Neuronal stem cell (in vitro differentiated cells): ENCODE measurements at regions not wholly inside any gene's neighbourhood (a gene's known extent, or its start where the extent isn't known, plus 50 kb on each side); places are given as distances from the start of the nearest gene placed in this dataset.

Experiments used
- DNase-seq: peaks from one replicate; pipeline ENCODE4 v3.0.0-alpha.2; 2013; ENCODE audit warnings: low spot score
- H2AFZ ChIP-seq: one replicate; pipeline ENCODE4 v1.6.1; 2013; ENCODE audit warnings: mild to moderate bottlenecking, low read length, inconsistent platforms
- H2AK5ac ChIP-seq: 2 replicates; pipeline ENCODE4 v1.6.1; 2013; ENCODE audit warnings: low read depth, mild to moderate bottlenecking, inconsistent platforms, low read length, moderate library complexity, mixed read lengths
- H2BK120ac ChIP-seq: 2 replicates; pipeline ENCODE4 v1.6.1; 2013; ENCODE audit warnings: low read depth, mild to moderate bottlenecking, inconsistent platforms, low read length, moderate library complexity, mixed read lengths
- H2BK12ac ChIP-seq: one replicate; pipeline ENCODE4 v1.6.1; 2013; ENCODE audit warnings: low read length, inconsistent platforms
- H2BK15ac ChIP-seq: 2 replicates; pipeline ENCODE4 v1.6.1; 2013; ENCODE audit warnings: mild to moderate bottlenecking, low read length, inconsistent platforms, mixed read lengths
- H2BK5ac ChIP-seq: one replicate; pipeline ENCODE4 v1.6.1; 2013; ENCODE audit warnings: inconsistent platforms, mild to moderate bottlenecking, low read length, moderate library complexity
- H3K14ac ChIP-seq: one replicate; pipeline ENCODE4 v1.6.1; 2013; ENCODE audit warnings: low read length, inconsistent platforms
- H3K18ac ChIP-seq: 2 replicates; pipeline ENCODE4 v1.6.1; 2013; ENCODE audit warnings: low read length, inconsistent platforms
- H3K23ac ChIP-seq: 2 replicates; pipeline ENCODE4 v1.6.1; 2013; ENCODE audit warnings: low read depth, mild to moderate bottlenecking, mixed read lengths, low read length, inconsistent platforms; ENCODE audit not compliant: poor library complexity
- H3K27ac ChIP-seq: replicated peaks from 3 replicates; pipeline ENCODE4 v1.5.1; 2013; ENCODE audit warnings: low read length, inconsistent platforms
- H3K27me3 ChIP-seq, 3 experiments: 2 replicates each; pipeline ENCODE4 v1.6.1; 2013; ENCODE audit warnings: low read length in 3 of 3, mild to moderate bottlenecking in 2 of 3, inconsistent platforms in 1 of 3, low read depth in 1 of 3, mixed read lengths in 1 of 3, moderate library complexity in 1 of 3; ENCODE audit not compliant: control insufficient read depth in 3 of 3, insufficient read depth in 3 of 3
- H3K36me3 ChIP-seq, 2 donors: replicated peaks in 1 of 2; 2 replicates each; pipeline ENCODE4 v1.6.1; 2013; ENCODE audit warnings: low read length in 2 of 2; ENCODE audit not compliant: control insufficient read depth in 2 of 2, insufficient read depth in 2 of 2
- H3K4ac ChIP-seq: 2 replicates; pipeline ENCODE4 v1.6.1; 2013; ENCODE audit warnings: inconsistent platforms, mild to moderate bottlenecking, low read length, moderate library complexity
- H3K4me1 ChIP-seq, 2 donors: 1 replicate in 1 of 2; 2 replicates in 1 of 2; pipeline ENCODE4 v1.6.1; 2013; ENCODE audit warnings: low read length in 2 of 2, low read depth in 1 of 2; ENCODE audit not compliant: control insufficient read depth in 2 of 2, insufficient read depth in 1 of 2
- H3K4me2 ChIP-seq: one replicate; pipeline ENCODE4 v1.6.1; 2013; ENCODE audit warnings: mild to moderate bottlenecking, low read length, inconsistent platforms; ENCODE audit not compliant: insufficient read depth, poor library complexity, severe bottlenecking
- H3K4me3 ChIP-seq, 2 donors: 2 replicates each; pipeline ENCODE4 v1.5.1; 2013; ENCODE audit warnings: low read length in 2 of 2, mild to moderate bottlenecking in 2 of 2, inconsistent platforms in 1 of 2, moderate library complexity in 1 of 2
- H3K79me1 ChIP-seq: one replicate; pipeline ENCODE4 v1.6.1; 2013; ENCODE audit warnings: low read depth, mild to moderate bottlenecking, inconsistent platforms, low read length, moderate library complexity
- H3K9ac ChIP-seq: one replicate; pipeline ENCODE4 v1.6.1; 2013; ENCODE audit warnings: mild to moderate bottlenecking, low read depth, low read length, inconsistent platforms; ENCODE audit not compliant: poor library complexity
- H3K9me3 ChIP-seq, 2 donors: replicated peaks in 1 of 2; 2 replicates each; pipeline versions ENCODE3 to v1.6.1; 2013; ENCODE audit warnings: low read length in 2 of 2, mild to moderate bottlenecking in 2 of 2, inconsistent platforms in 1 of 2, low read depth in 1 of 2, mixed read lengths in 1 of 2, moderate library complexity in 1 of 2; ENCODE audit not compliant: control insufficient read depth in 2 of 2, insufficient read depth in 1 of 2
- H4K8ac ChIP-seq: one replicate; pipeline ENCODE4 v1.6.1; 2013; ENCODE audit warnings: low read depth, mild to moderate bottlenecking, inconsistent platforms, low read length, moderate library complexity
- H4K91ac ChIP-seq: one replicate; pipeline ENCODE4 v1.6.1; 2013; ENCODE audit warnings: low read length, low read depth, mild to moderate bottlenecking, inconsistent platforms; ENCODE audit not compliant: poor library complexity
- WGBS, 2 donors: extraction: QIAGEN DNeasy Blood & Tissue Kit; methylation state at CpG; one replicate each; pipeline ENCODE4 v1.1.7; 2013; ENCODE audit warnings: missing lambda C conversion rate in 2 of 2, mixed read lengths in 1 of 2; ENCODE audit not compliant: insufficient read length in 2 of 2, insufficient replicate concordance in 1 of 2; ENCODE audit errors: extremely low coverage in 2 of 2; 5-methylcytosine and 5-hydroxymethylcytosine counted together

DNA sequence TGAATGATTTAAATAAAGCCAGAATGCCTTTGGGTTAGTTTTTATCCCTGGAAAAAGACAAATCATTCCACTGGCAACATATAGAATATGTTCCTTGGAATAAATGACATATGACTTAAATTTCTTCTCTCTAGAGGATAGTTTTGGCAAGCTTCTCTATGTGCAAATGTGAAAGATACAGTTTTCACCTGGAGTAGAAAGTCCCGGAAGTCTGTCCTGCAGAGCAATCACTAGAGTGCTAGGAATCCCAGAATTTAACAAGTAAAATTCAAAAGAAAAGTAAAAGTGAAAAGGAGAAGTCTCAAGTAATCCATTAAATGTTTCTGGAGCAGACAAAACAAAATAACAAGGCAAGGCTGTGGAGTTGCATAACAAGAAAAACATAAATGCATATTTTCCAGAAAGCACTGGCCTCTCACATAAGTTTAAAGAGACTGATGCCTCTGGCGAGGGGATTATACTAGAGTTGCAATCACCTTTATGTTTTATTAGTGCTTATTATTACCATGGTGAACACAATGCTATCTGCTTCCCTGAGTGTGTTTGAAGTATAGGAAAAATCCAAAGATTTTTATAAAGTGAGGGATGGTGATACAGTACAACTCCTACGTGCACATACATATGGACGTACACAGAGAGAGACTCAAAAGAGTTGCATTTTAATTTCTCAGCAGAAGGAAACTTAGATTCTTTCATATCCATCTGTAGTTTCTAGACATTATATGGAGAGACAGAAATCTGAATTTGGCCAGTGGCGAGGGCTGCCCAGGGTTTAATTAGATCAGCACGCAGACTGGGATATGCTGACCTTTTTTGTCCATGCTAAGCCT is 188.3 kb upstream of the ANKRD55 start:
- H2BK5ac ChIP-seq = no peak overlapping the region
- H2BK15ac ChIP-seq = no peak overlapping the region
- H3K4me1 ChIP-seq = no peaks in the 10 kb centered on the region
- H4K91ac ChIP-seq = no peak overlapping the region
- no peak overlapping the region for H3K4ac ChIP-seq
- H3K18ac ChIP-seq = no peak overlapping the region
- H3K14ac ChIP-seq = no peak overlapping the region
- H3K9me3 ChIP-seq = peaks cover 0 to 2% of the 10 kb centered on the region in 2 donors
- no peaks in the 10 kb centered on the region for H3K27me3 ChIP-seq
- H2BK12ac ChIP-seq = no peak overlapping the region
- no peak overlapping the region for H2BK120ac ChIP-seq
- no peaks in the 10 kb centered on the region for H3K79me1 ChIP-seq
- H2AFZ ChIP-seq = no peak overlapping the region
- no peak for DNase-seq
- no peak overlapping the region for H3K4me2 ChIP-seq
- H3K9ac ChIP-seq = no peak overlapping the region
- H2AK5ac ChIP-seq = no peak overlapping the region
- H3K27ac ChIP-seq = no peak overlapping the region
- no peaks in the 10 kb centered on the region for H3K36me3 ChIP-seq
- no peak overlapping the region for H3K23ac ChIP-seq
- no CpG with 5 or more reads among the region's 6 CpGs for WGBS, 2 donors
- no peak overlapping the region for H3K4me3 ChIP-seq
- no peak overlapping the region for H4K8ac ChIP-seq

DNA sequence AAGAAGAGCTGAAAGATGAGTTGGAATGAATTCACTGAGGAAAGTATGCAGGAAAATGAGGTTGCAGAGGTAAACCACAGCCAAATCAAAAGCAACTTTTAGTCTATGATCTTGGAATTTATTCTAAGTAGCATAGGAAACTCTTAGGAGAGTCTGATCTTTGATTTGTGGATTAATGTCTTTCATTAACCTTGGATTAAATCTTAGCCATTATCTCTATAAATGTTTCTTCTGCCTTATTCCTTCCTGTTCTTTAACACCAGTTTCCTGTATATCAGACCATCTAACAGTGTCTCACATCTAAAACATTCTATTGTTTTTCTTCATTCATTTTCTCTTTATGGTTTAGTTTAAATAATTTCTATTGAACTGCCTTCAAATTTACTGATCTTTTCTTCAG is 187.2 kb upstream of the ANKRD55 start:
- no peak overlapping the region for H3K14ac ChIP-seq
- H2BK120ac ChIP-seq = no peak overlapping the region
- no peak overlapping the region for H3K4me3 ChIP-seq
- no peak overlapping the region for H2BK5ac ChIP-seq
- H4K8ac ChIP-seq = no peak overlapping the region
- H3K4ac ChIP-seq = no peak overlapping the region
- H3K4me1 ChIP-seq = no peaks in the 10 kb centered on the region
- no peaks in the 10 kb centered on the region for H3K36me3 ChIP-seq
- H4K91ac ChIP-seq = no peak overlapping the region
- no peaks in the 10 kb centered on the region for H3K79me1 ChIP-seq
- no peak overlapping the region for H2AK5ac ChIP-seq
- H3K9ac ChIP-seq = no peak overlapping the region
- no peak overlapping the region for H3K27ac ChIP-seq
- peaks cover 0 to 2% of the 10 kb centered on the region in 2 donors for H3K9me3 ChIP-seq
- no peak overlapping the region for H2BK15ac ChIP-seq
- H3K23ac ChIP-seq = no peak overlapping the region
- H3K4me2 ChIP-seq = no peak overlapping the region
- H2BK12ac ChIP-seq = no peak overlapping the region
- H3K18ac ChIP-seq = no peak overlapping the region
- H3K27me3 ChIP-seq = no peaks in the 10 kb centered on the region
- H2AFZ ChIP-seq = no peak overlapping the region
- no peak for DNase-seq

DNA sequence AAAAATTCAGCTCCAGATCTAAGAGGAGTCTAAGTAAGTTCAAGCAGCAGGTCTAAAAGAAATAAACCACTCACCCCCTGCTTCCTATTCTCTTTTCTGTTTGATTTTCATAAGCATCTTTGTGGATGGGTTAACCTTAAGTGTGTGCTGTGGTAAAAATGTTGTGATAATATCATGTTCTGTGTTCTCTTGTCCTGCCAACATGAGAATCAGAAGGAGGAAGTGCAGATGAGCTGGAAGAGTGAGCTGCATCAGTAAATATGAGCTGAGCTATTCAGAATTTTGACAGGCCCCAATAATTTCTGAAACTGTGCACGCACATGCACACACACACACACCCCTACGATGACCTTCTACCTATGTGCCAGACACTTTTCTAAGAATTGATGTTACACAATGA is 186.5 kb upstream of the ANKRD55 start:
- no peaks in the 10 kb centered on the region for H3K79me1 ChIP-seq
- no CpG with 5 or more reads among the region's 2 CpGs for WGBS, 2 donors

GRCh38 chr5:56415356-56415765 is 182.2 kb upstream of the ANKRD55 start:
- DNase-seq = no peak
- no peak overlapping the region for H2BK15ac ChIP-seq
- H3K18ac ChIP-seq = no peak overlapping the region
- H3K9me3 ChIP-seq = no peaks in the 10 kb centered on the region
- H3K27me3 ChIP-seq = no peaks in the 10 kb centered on the region
- no peak overlapping the region for H4K91ac ChIP-seq
- no peak overlapping the region for H2BK120ac ChIP-seq
- no peak overlapping the region for H3K27ac ChIP-seq
- H3K79me1 ChIP-seq = no peaks in the 10 kb centered on the region
- no peak overlapping the region for H3K14ac ChIP-seq
- WGBS, 2 donors = no CpG with 5 or more reads among the region's 3 CpGs
- no peak overlapping the region for H2AFZ ChIP-seq
- no peak overlapping the region for H4K8ac ChIP-seq
- H3K4ac ChIP-seq = no peak overlapping the region
- H2BK5ac ChIP-seq = no peak overlapping the region
- H3K36me3 ChIP-seq = no peaks in the 10 kb centered on the region
- no peak overlapping the region for H2AK5ac ChIP-seq
- no peaks in the 10 kb centered on the region for H3K4me1 ChIP-seq
- H3K9ac ChIP-seq = no peak overlapping the region
- no peak overlapping the region for H3K4me3 ChIP-seq
- no peak overlapping the region for H3K4me2 ChIP-seq
- H3K23ac ChIP-seq = no peak overlapping the region
- no peak overlapping the region for H2BK12ac ChIP-seq

More for the DNA sequence above, 186.5 kb upstream of the ANKRD55 start:
- Histone ChIP-seq H2BK12ac (no peak overlapping the region), H3K9me3 (peaks cover 0 to 2% of the 10 kb centered on the region in 2 donors), H2AFZ (no peak overlapping the region), H2AK5ac (no peak overlapping the region), H4K91ac (no peak overlapping the region), H3K9ac (no peak overlapping the region), H3K23ac (no peak overlapping the region), H3K4ac (no peak overlapping the region), H4K8ac (no peak overlapping the region), H2BK5ac (no peak overlapping the region), H3K4me2 (no peak overlapping the region), H2BK15ac (no peak overlapping the region), H2BK120ac (no peak overlapping the region), H3K18ac (no peak overlapping the region), H3K27ac (no peak overlapping the region), H3K4me3 (no peak overlapping the region), H3K36me3 (no peaks in the 10 kb centered on the region), H3K27me3 (no peaks in the 10 kb centered on the region), H3K14ac (no peak overlapping the region), H3K4me1 (no peaks in the 10 kb centered on the region)
- DNase-seq = no peak
